Activated naive CD8-positive, alpha-beta T cell treated with anti-CD3 and anti-CD28 coated beads for 36 hours (primary cell): ENCODE measurements at regions not wholly inside any gene's neighbourhood (a gene's known extent, or its start where the extent isn't known, plus 50 kb on each side); places are given as distances from the start of the nearest gene placed in this dataset.
"Not testable (repeated sequence)": the region's sequence is repeated elsewhere in the genome, so short reads cannot be mapped to it uniquely, and the experiment has no call there.

ENCODE experiments used
- DNase-seq: peaks from one replicate; pipeline ENCODE4 v3.0.0; 2021
- H3K27ac Mint-ChIP-seq: one replicate; pipeline ENCODE4 v1.8.0; 2022; ENCODE audit warnings: mild to moderate bottlenecking, moderate library complexity, mixed read lengths
- H3K27me3 Mint-ChIP-seq: one replicate; pipeline ENCODE4 v1.8.0; 2022; ENCODE audit warnings: mild to moderate bottlenecking, mixed read lengths
- H3K36me3 Mint-ChIP-seq: one replicate; pipeline ENCODE4 v1.8.0; 2021; ENCODE audit warnings: mild to moderate bottlenecking, mixed read lengths
- H3K4me1 Mint-ChIP-seq: one replicate; pipeline ENCODE4 v1.8.0; 2021; ENCODE audit warnings: mixed read lengths
- H3K4me3 Mint-ChIP-seq: one replicate; pipeline ENCODE4 v1.8.0; 2022; ENCODE audit warnings: mild to moderate bottlenecking, moderate library complexity, mixed read lengths
- H3K9me3 Mint-ChIP-seq: one replicate; pipeline ENCODE4 v1.8.0; 2022; ENCODE audit warnings: mixed read lengths

GRCh38 chr3:125645616-125646015 lies 50.3 kb upstream of the OSBPL11 start:
- H3K36me3 Mint-ChIP-seq: no peaks in the 10 kb centered on the region
- no peaks in the 10 kb centered on the region for H3K27me3 Mint-ChIP-seq
- H3K27ac Mint-ChIP-seq: no peak overlapping the region
- no peak overlapping the region for H3K4me3 Mint-ChIP-seq
- H3K9me3 Mint-ChIP-seq: no peaks in the 10 kb centered on the region
- no peak for DNase-seq
- H3K4me1 Mint-ChIP-seq: no peaks in the 10 kb centered on the region

- Mint-ChIP-seq H3K9me3 (no peaks in the 10 kb centered on the region), H3K4me3 (no peak overlapping the region), H3K4me1 (no peaks in the 10 kb centered on the region), H3K27ac (no peak overlapping the region), H3K36me3 (no peaks in the 10 kb centered on the region), H3K27me3 (no peaks in the 10 kb centered on the region)
- DNase-seq: no peak
Observed at GRCh38 chr3:125646581-125646980, 51.3 kb upstream of the OSBPL11 start.

GRCh38 chr3:125647318-125648014 lies 52.2 kb upstream of the OSBPL11 start:
- Mint-ChIP-seq H3K27ac (no peak overlapping the region), H3K27me3 (no peaks in the 10 kb centered on the region), H3K4me3 (no peak overlapping the region), H3K4me1 (no peaks in the 10 kb centered on the region), H3K9me3 (no peaks in the 10 kb centered on the region), H3K36me3 (no peaks in the 10 kb centered on the region)
- DNase-seq: no peak

GRCh38 chr3:125651244-125651643 lies 55.9 kb upstream of the OSBPL11 start:
- no peaks in the 10 kb centered on the region for H3K9me3 Mint-ChIP-seq
- DNase-seq: no peak
- H3K27ac Mint-ChIP-seq: no peak overlapping the region
- H3K4me3 Mint-ChIP-seq: no peak overlapping the region
- H3K27me3 Mint-ChIP-seq: no peaks in the 10 kb centered on the region
- no peaks in the 10 kb centered on the region for H3K4me1 Mint-ChIP-seq
- no peaks in the 10 kb centered on the region for H3K36me3 Mint-ChIP-seq

GRCh38 chr3:125652349-125652748 lies 57.1 kb upstream of the OSBPL11 start:
- Mint-ChIP-seq H3K36me3 (no peaks in the 10 kb centered on the region), H3K9me3 (no peaks in the 10 kb centered on the region), H3K27me3 (no peaks in the 10 kb centered on the region), H3K4me3 (no peak overlapping the region), H3K4me1 (no peaks in the 10 kb centered on the region), H3K27ac (no peak overlapping the region)
- DNase-seq: no peak

- H3K9me3 Mint-ChIP-seq: no peaks in the 10 kb centered on the region
- no peaks in the 10 kb centered on the region for H3K4me1 Mint-ChIP-seq
- no peaks in the 10 kb centered on the region for H3K27me3 Mint-ChIP-seq
Observed at GRCh38 chr3:125654526-125654925, 59.2 kb upstream of the OSBPL11 start.

GRCh38 chr3:125662675-125663074 lies 67.4 kb upstream of the OSBPL11 start:
- H3K27me3 Mint-ChIP-seq: no peaks in the 10 kb centered on the region
- H3K4me1 Mint-ChIP-seq: no peaks in the 10 kb centered on the region
- no peak overlapping the region for H3K27ac Mint-ChIP-seq
- no peak overlapping the region for H3K4me3 Mint-ChIP-seq
- no peak for DNase-seq
- H3K36me3 Mint-ChIP-seq: no peaks in the 10 kb centered on the region
- no peaks in the 10 kb centered on the region for H3K9me3 Mint-ChIP-seq

More at GRCh38 chr3:125654526-125654925, 59.2 kb upstream of the OSBPL11 start:
- Mint-ChIP-seq H3K4me3 (no peak overlapping the region), H3K36me3 (no peaks in the 10 kb centered on the region), H3K27ac (no peak overlapping the region)
- DNase-seq: no peak

GRCh38 chr3:125670352-125670751 lies 75.1 kb upstream of the OSBPL11 start:
- no peak overlapping the region for H3K4me3 Mint-ChIP-seq
- H3K36me3 Mint-ChIP-seq: no peaks in the 10 kb centered on the region
- no peak for DNase-seq
- no peaks in the 10 kb centered on the region for H3K4me1 Mint-ChIP-seq
- no peak overlapping the region for H3K27ac Mint-ChIP-seq
- H3K9me3 Mint-ChIP-seq: no peaks in the 10 kb centered on the region
- no peaks in the 10 kb centered on the region for H3K27me3 Mint-ChIP-seq

GRCh38 chr3:125670945-125671344 lies 75.6 kb upstream of the OSBPL11 start:
- H3K9me3 Mint-ChIP-seq: no peaks in the 10 kb centered on the region
- no peak overlapping the region for H3K4me3 Mint-ChIP-seq
- no peaks in the 10 kb centered on the region for H3K4me1 Mint-ChIP-seq
- H3K27ac Mint-ChIP-seq: no peak overlapping the region
- H3K27me3 Mint-ChIP-seq: no peaks in the 10 kb centered on the region
- DNase-seq: no peak
- H3K36me3 Mint-ChIP-seq: no peaks in the 10 kb centered on the region

GRCh38 chr3:125671461-125672243 lies 76.4 kb upstream of the OSBPL11 start:
- Mint-ChIP-seq H3K9me3 (no peaks in the 10 kb centered on the region), H3K27me3 (no peaks in the 10 kb centered on the region), H3K4me1 (no peaks in the 10 kb centered on the region)

GRCh38 chr3:125675791-125676190 lies 80.5 kb upstream of the OSBPL11 start:
- no peak overlapping the region for H3K27ac Mint-ChIP-seq
- H3K36me3 Mint-ChIP-seq: no peaks in the 10 kb centered on the region
- DNase-seq: no peak

More at GRCh38 chr3:125671461-125672243, 76.4 kb upstream of the OSBPL11 start:
- H3K27ac Mint-ChIP-seq: no peak overlapping the region
- H3K4me3 Mint-ChIP-seq: no peak overlapping the region
- no peaks in the 10 kb centered on the region for H3K36me3 Mint-ChIP-seq
- no peak for DNase-seq

GRCh38 chr3:125679258-125679657 lies 84.0 kb upstream of the OSBPL11 start:
- H3K9me3 Mint-ChIP-seq: no peaks in the 10 kb centered on the region
- H3K4me1 Mint-ChIP-seq: no peaks in the 10 kb centered on the region
- peaks cover 9% of the 10 kb centered on the region for H3K27me3 Mint-ChIP-seq
- H3K4me3 Mint-ChIP-seq: no peak overlapping the region
- no peaks in the 10 kb centered on the region for H3K36me3 Mint-ChIP-seq
- no peak overlapping the region for H3K27ac Mint-ChIP-seq
- DNase-seq: no peak

More at GRCh38 chr3:125675791-125676190, 80.5 kb upstream of the OSBPL11 start:
- no peak overlapping the region for H3K4me3 Mint-ChIP-seq
- H3K4me1 Mint-ChIP-seq: no peaks in the 10 kb centered on the region
- H3K9me3 Mint-ChIP-seq: no peaks in the 10 kb centered on the region
- no peaks in the 10 kb centered on the region for H3K27me3 Mint-ChIP-seq

GRCh38 chr3:125681146-125681545 lies 85.8 kb upstream of the OSBPL11 start:
- DNase-seq: no peak
- H3K27me3 Mint-ChIP-seq: peaks cover 15% of the 10 kb centered on the region
- H3K4me3 Mint-ChIP-seq: no peak overlapping the region
- H3K36me3 Mint-ChIP-seq: no peaks in the 10 kb centered on the region
- no peak overlapping the region for H3K27ac Mint-ChIP-seq
- H3K4me1 Mint-ChIP-seq: no peaks in the 10 kb centered on the region
- H3K9me3 Mint-ChIP-seq: no peaks in the 10 kb centered on the region

- not testable (repeated sequence) for DNase-seq, H3K27ac Mint-ChIP-seq, H3K4me3 Mint-ChIP-seq, H3K4me1 Mint-ChIP-seq, H3K9me3 Mint-ChIP-seq, H3K36me3 Mint-ChIP-seq
- peaks cover 15% of the 10 kb centered on the region for H3K27me3 Mint-ChIP-seq
Observed at GRCh38 chr3:125681906-125682305, 86.6 kb upstream of the OSBPL11 start.

GRCh38 chr3:125682610-125683009 lies 87.3 kb upstream of the OSBPL11 start:
- not testable (repeated sequence) for H3K27ac Mint-ChIP-seq, H3K9me3 Mint-ChIP-seq, H3K36me3 Mint-ChIP-seq, H3K4me3 Mint-ChIP-seq, DNase-seq, H3K4me1 Mint-ChIP-seq
- peaks cover 15% of the 10 kb centered on the region for H3K27me3 Mint-ChIP-seq
